DOHH2 (cell line): ENCODE measurements at regions not wholly inside any gene's neighbourhood (a gene's known extent, or its start where the extent isn't known, plus 50 kb on each side); places are given as distances from the start of the nearest gene placed in this dataset.

Source experiments
- H3F3A ChIP-seq: fragments of 200-600 bp; sonication (generic), shearing (Covaris generic); 2 replicates; pipeline ENCODE4 v1.6.0; 2016; ENCODE audit warnings: antibody characterized with exemption, mild to moderate bottlenecking; ENCODE audit not compliant: control insufficient read depth, insufficient read depth
- H3K27ac ChIP-seq: fragments of 200-600 bp; sonication (generic); 2 replicates; pipeline ENCODE4 v1.5.1; 2014; ENCODE audit warnings: low read depth, mild to moderate bottlenecking, low read length, moderate library complexity
- H3K27me3 ChIP-seq: fragments of 200-600 bp; sonication (generic); 2 replicates; pipeline ENCODE4 v1.6.1; 2014; ENCODE audit warnings: mild to moderate bottlenecking, low read length, mixed read lengths; ENCODE audit not compliant: control insufficient read depth
- H3K36me3 ChIP-seq: fragments of 200-600 bp; sonication (generic); 2 replicates; pipeline ENCODE4 v1.6.1; 2014; ENCODE audit warnings: mild to moderate bottlenecking, low read length, moderate library complexity, mixed read lengths; ENCODE audit not compliant: control insufficient read depth
- H3K4me1 ChIP-seq: fragments of 200-600 bp; sonication (generic); 2 replicates; pipeline ENCODE4 v1.6.1; 2014; ENCODE audit warnings: mild to moderate bottlenecking, low read length, mixed read lengths; ENCODE audit not compliant: control insufficient read depth
- H3K4me2 ChIP-seq: fragments of 200-600 bp; sonication (generic); 2 replicates; pipeline ENCODE4 v1.6.0; 2014; ENCODE audit warnings: mild to moderate bottlenecking, low read length, moderate library complexity
- H3K4me3 ChIP-seq: fragments of 200-600 bp; sonication (generic); 2 replicates; pipeline ENCODE4 v1.5.1; 2014; ENCODE audit warnings: mild to moderate bottlenecking, low read length, mixed read lengths
- H3K79me2 ChIP-seq: fragments of 200-600 bp; sonication (generic); 2 replicates; pipeline ENCODE4 v1.6.1; 2014; ENCODE audit warnings: mild to moderate bottlenecking, low read length, mixed read lengths; ENCODE audit not compliant: control insufficient read depth
- H3K9me2 ChIP-seq: fragments of 200-600 bp; sonication (generic); replicated peaks from 2 replicates; pipeline ENCODE4 v1.6.1; 2014; ENCODE audit warnings: mild to moderate bottlenecking, low read length, mixed read lengths; ENCODE audit not compliant: control insufficient read depth
- H3K9me3 ChIP-seq: fragments of 200-600 bp; sonication (generic); 2 replicates; pipeline ENCODE4 v1.6.1; 2014; ENCODE audit warnings: antibody characterized with exemption, low read length, mixed read lengths; ENCODE audit not compliant: control insufficient read depth, insufficient read depth
- H4K20me1 ChIP-seq: fragments of 200-600 bp; sonication (generic); 2 replicates; pipeline ENCODE4 v1.6.0; 2014; ENCODE audit warnings: low read depth, mild to moderate bottlenecking, antibody characterized with exemption, low read length, moderate library complexity; ENCODE audit not compliant: control insufficient read depth, insufficient read depth
- EZH2phosphoT487 ChIP-seq: fragments of 200-600 bp; sonication (generic); IDR thresholded peaks from 2 replicates; pipeline ENCODE4 v1.6.1; 2017; ENCODE audit warnings: borderline replicate concordance, mild to moderate bottlenecking, antibody characterized with exemption, low read length, moderate library complexity, mixed read lengths
- TF ChIP-seq, protein P1 (sequence below): fragments of 200-600 bp; sonication (generic); IDR thresholded peaks from one replicate; pipeline ENCODE4 v1.5.1; 2014; ENCODE audit warnings: antibody characterized with exemption, mild to moderate bottlenecking, low read depth, low read length; ENCODE audit not compliant: poor library complexity, severe bottlenecking

- Histone ChIP-seq H3K27me3 (peaks cover 16% of the 10 kb centered on the region; the same call in 1 of the 2 replicates), H3F3A (peaks cover 6% of the 10 kb centered on the region; the same call in 1 of the 2 replicates), H3K36me3 (no peaks in the 10 kb centered on the region), H3K27ac (no peak overlapping the region), H3K79me2 (no peaks in the 10 kb centered on the region), H3K4me3 (no peak overlapping the region), H3K4me2 (peak overlapping the region; percentile 72), H3K9me2 (no peaks in the 10 kb centered on the region), H4K20me1 (no peaks in the 10 kb centered on the region), H3K9me3 (no peaks in the 10 kb centered on the region), H3K4me1 (peaks cover 44% of the 10 kb centered on the region)
- TF ChIP-seq EZH2phosphoT487 = no peak
- TF ChIP-seq, protein P1, sequence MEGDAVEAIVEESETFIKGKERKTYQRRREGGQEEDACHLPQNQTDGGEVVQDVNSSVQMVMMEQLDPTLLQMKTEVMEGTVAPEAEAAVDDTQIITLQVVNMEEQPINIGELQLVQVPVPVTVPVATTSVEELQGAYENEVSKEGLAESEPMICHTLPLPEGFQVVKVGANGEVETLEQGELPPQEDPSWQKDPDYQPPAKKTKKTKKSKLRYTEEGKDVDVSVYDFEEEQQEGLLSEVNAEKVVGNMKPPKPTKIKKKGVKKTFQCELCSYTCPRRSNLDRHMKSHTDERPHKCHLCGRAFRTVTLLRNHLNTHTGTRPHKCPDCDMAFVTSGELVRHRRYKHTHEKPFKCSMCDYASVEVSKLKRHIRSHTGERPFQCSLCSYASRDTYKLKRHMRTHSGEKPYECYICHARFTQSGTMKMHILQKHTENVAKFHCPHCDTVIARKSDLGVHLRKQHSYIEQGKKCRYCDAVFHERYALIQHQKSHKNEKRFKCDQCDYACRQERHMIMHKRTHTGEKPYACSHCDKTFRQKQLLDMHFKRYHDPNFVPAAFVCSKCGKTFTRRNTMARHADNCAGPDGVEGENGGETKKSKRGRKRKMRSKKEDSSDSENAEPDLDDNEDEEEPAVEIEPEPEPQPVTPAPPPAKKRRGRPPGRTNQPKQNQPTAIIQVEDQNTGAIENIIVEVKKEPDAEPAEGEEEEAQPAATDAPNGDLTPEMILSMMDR = no peak
Measured at GRCh38 chr15:77537006-77537405, 95.7 kb downstream of the LINGO1 start.

- H3K9me3 ChIP-seq = no peaks in the 10 kb centered on the region
Measured at GRCh38 chr15:77535845-77536244, 96.9 kb downstream of the LINGO1 start.

More at GRCh38 chr15:77535845-77536244, 96.9 kb downstream of the LINGO1 start:
- peaks cover 17% of the 10 kb centered on the region; the same call in 1 of the 2 replicates for H3K27me3 ChIP-seq
- no peaks in the 10 kb centered on the region for H3K36me3 ChIP-seq
- H3K4me1 ChIP-seq = peaks cover 44% of the 10 kb centered on the region
- H3K27ac ChIP-seq = no peak overlapping the region
- H3K4me2 ChIP-seq = no peak overlapping the region
- peaks cover 6% of the 10 kb centered on the region; the same call in 1 of the 2 replicates for H3F3A ChIP-seq
- no peaks in the 10 kb centered on the region for H3K9me2 ChIP-seq
- H3K4me3 ChIP-seq = no peak overlapping the region
- TF ChIP-seq, protein P1 = no peak
- no peak for TF ChIP-seq EZH2phosphoT487
- no peaks in the 10 kb centered on the region for H4K20me1 ChIP-seq
- no peaks in the 10 kb centered on the region for H3K79me2 ChIP-seq
